Astrocyte (in vitro differentiated cells and primary cell): ENCODE measurements at regions not wholly inside any gene's neighbourhood (a gene's known extent, or its start where the extent isn't known, plus 50 kb on each side); places are given as distances from the start of the nearest gene placed in this dataset.

ENCODE experiments used
- CTCF ChIP-seq: IDR thresholded peaks from 2 replicates; pipeline ENCODE4 v1.5.1; 2011; ENCODE audit warnings: low read depth, mild to moderate bottlenecking, inconsistent platforms, low read length, moderate library complexity; ENCODE audit not compliant: insufficient read depth
- EZH2 ChIP-seq: IDR thresholded peaks from 2 replicates; pipeline ENCODE4 v1.6.1; 2012; ENCODE audit warnings: mild to moderate bottlenecking, low read length, inconsistent platforms; ENCODE audit not compliant: insufficient read depth

- TF ChIP-seq CTCF (no peak), EZH2 (no peak)
These were observed 51.2 kb upstream of the ARAP3 start for GRCh38 chr5:141733198-141733597.
